HG03159 (cell line): ENCODE measurements at regions not wholly inside any gene's neighbourhood (a gene's known extent, or its start where the extent isn't known, plus 50 kb on each side); places are given as distances from the start of the nearest gene placed in this dataset.

Experiments
- ATAC-seq: cut with Tn5 transposase; IDR thresholded peaks from one replicate; pipeline ENCODE4 v1.9.1; 2021; ENCODE audit warnings: mild to moderate bottlenecking, moderate library complexity; ENCODE audit not compliant: unreplicated experiment

GRCh38 chr10:61110188-61110844, 166.3 kb upstream of the RHOBTB1 start:
- no peak for ATAC-seq

GRCh38 chr10:61108915-61109314, 164.9 kb upstream of the RHOBTB1 start:
- ATAC-seq, result no peak

- ATAC-seq, result no peak
Measured at GRCh38 chr10:61100887-61101286, 156.9 kb upstream of the RHOBTB1 start.

GRCh38 chr10:61099756-61100155, 155.8 kb upstream of the RHOBTB1 start:
- no peak for ATAC-seq

DNA sequence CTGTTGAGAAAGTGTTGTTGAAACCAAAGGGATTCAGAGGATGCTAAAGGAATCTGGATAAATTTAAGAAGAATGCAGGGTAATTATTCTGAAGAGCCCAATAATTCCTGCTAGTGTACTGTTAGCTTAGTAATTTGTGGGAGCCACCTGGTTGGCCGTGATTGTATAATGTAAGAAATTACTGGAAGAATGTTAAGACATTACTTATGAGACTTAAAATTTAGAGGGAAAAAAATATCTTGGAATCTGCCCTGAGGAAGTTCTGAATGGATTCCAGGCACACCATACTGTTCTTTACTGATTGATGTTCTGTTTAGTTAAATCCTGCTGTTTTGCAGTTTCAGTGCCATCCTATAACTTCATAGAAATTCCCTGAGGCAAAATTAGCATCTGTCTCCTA, 155.0 kb upstream of the RHOBTB1 start:
- no peak for ATAC-seq

- no peak for ATAC-seq
Measured at GRCh38 chr10:61097026-61097425, 153.0 kb upstream of the RHOBTB1 start.

DNA sequence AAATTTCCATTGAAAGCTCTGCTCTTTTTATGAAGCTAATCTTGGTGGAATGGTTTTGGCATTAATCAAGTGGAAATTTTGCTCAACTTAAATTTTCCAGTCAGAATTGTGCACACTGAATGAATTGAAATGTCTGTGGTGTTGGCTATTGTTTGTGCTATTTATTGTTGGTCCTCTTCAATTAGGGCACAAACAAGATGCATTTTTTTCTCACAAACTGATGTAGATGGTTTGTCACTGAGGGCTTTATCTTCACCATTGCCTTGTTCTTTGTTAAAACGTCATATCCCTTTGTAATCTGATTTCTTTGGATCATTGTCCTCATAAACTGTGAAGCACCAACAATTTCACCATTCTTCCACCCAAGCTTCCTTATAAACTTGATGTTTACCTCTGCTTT, 152.1 kb upstream of the RHOBTB1 start:
- ATAC-seq, result no peak

- ATAC-seq, result no peak
Measured at GRCh38 chr10:61091531-61091930, 147.5 kb upstream of the RHOBTB1 start.

- ATAC-seq, result no peak
Measured at GRCh38 chr10:61089251-61089650, 145.3 kb upstream of the RHOBTB1 start.

GRCh38 chr10:61084493-61084892, 140.5 kb upstream of the RHOBTB1 start:
- no peak for ATAC-seq

DNA sequence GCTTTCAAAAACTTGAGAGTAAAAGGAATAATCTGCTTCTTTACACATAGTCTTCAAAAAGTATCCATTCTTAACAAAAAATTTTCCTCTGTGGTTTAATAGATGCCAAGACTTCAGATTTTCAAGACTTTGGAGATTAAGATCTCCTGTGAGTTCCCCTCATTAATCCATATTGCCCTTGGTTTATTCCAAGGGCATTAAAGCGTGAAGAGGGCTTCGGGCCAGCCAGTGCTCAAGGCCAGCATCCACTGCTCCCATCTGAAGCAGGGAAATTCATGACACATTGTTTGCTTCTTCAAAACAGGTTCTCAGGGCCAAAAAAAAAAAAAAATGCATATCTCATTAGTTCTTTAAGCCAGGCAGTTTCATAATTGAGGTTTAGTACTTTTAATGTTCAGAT, 137.3 kb upstream of the RHOBTB1 start:
- ATAC-seq, result no peak

- ATAC-seq, result no peak
Measured at GRCh38 chr10:61078542-61079275, 134.7 kb upstream of the RHOBTB1 start.

DNA sequence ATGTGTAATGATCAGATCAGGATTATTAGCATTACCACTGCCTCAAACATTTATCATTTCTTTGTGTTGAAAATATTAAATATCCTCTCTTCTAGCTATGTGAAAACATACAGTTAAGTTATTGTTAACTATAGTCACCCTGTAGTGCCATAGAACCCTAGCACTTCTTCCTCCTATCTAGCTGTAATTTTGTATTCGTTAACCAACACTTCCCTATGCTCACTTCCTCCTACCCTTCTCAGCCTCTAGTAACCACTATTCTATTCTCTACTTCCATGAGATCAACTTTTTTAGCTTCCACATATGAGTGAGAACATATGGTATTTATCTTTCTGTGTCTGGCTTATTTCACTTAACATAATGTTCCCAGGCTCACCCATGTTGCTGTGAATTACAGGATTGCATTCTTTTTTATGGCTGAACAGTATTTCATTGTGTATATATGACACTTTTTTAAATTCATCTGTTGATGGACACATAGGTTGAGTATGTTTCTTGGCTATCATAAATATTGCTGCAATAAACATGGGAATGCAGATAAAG, 132.7 kb upstream of the RHOBTB1 start:
- ATAC-seq, result no peak

DNA sequence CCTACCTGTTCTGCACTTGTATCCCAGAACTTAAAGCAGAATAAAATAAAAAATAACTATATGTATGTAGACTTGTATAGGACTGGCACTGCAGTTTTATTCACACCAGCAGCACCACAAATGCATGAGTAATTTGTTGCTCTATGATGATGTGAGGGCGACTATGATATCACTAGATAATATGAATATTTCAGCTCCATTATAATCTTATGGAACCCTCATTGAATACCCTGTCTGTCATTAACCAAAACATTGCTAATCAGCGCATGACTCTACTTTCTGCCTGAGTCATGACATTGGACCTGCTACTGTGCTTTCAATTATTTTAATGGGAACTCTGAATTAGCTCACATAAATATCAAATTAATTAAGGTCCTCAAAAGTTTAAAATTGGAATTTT, 129.4 kb upstream of the RHOBTB1 start:
- no peak for ATAC-seq

- no peak for ATAC-seq
Measured at GRCh38 chr10:61071580-61071979, 127.6 kb upstream of the RHOBTB1 start.

- no peak for ATAC-seq
Measured at GRCh38 chr10:61068471-61068870, 124.5 kb upstream of the RHOBTB1 start.

DNA sequence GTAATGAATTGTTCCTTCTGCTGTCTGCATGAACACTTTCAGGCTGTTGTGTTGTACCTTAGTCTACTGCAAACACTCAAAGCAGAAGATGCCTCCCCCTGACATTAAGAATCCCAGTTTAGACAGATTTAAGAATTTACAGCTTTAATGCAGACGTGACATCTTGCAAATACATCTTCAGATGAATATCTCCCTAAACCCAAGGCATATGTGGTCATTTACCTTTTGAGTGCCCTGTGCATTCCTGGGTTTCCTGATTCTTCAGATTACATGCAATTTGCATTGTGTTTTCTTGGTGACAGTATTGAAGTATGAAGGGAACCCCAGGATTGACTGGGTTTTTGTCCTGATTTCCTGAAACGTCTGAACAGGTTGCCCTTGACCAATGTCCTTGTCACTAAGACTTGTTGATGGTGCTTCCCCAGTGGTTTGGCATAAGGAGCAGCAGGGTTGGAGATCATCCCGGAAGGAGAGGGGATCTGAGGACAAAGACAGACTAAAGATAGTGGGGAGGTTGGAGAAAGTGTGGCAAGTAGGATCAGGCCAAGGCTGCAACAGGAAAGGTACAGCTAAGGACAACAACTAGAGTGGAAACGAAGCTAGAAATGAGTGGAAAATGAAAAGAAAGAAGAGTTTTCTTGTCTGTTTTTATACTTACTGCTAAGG, 123.8 kb upstream of the RHOBTB1 start:
- ATAC-seq, result no peak

- no peak for ATAC-seq
Measured at GRCh38 chr10:61066661-61067344, 122.8 kb upstream of the RHOBTB1 start.

- no peak for ATAC-seq
Measured at GRCh38 chr10:61065051-61065450, 121.1 kb upstream of the RHOBTB1 start.

DNA sequence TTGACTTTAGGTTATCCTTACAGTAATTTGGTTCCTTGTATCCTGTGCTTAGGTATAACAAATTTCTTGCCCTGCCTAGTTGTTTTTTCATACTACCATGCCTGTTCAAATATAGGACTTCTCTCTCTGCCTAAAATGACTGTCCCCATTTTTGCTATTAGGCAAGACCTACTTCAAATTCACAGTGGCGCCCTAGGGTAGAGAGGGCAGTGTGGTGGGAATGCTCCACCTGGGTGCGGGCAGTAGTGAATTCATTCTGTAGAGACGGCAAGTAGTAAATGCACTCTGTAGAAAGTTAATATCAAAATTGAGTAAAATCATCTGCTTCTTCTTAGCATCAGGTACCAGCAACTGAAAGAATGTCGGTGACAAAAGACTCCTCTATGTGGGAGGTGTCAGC, 120.4 kb upstream of the RHOBTB1 start:
- no peak for ATAC-seq

DNA sequence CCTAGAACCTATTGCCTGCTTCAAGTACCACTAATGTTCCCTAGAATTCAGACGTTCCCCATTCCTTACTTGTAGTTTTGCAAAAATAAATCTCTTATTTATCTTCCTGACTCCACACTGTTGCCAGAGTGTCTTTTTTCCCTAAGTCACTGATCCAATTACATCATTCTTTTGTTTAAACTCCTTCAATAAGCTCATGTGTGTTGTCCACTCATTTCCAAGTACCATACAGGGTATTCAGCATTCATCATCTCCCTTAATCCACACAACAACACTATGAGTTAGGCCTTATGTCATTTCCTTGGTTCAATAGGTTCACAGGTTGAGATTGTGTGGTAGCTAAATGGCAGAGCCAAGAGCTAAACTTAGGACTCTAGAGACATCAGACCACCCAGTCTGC, 119.9 kb upstream of the RHOBTB1 start:
- no peak for ATAC-seq
